ENCODE measurements at regions not wholly inside any gene's neighbourhood (a gene's known extent, or its start where the extent isn't known, plus 50 kb on each side); places are given as distances from the start of the nearest gene placed in this dataset.

DNA sequence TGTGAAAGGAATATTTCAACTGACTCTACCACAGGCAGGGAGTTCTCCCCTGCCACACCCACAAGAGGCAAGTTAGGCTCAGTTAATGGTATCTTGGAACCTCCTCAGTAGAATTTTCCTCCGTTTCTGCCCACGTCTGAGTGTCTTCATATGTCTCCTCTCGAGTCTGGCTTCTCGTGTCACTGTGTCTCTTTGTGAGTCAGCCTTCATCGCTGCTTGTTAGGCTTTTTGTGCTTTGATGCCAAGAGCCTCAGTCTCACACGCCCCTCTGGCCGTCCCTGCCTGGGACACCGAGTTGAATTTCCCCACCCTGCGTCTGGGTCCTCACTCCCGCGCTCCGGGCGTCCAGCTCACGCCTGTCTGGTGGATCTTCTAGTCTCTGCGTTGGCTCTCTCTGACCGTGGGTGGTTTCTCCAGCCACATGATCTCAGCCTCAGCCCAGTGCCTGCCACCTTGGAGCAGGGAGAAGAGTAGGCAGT is 125.7 kb upstream of the GADD45A start:
- DNase-seq: peak in 39 of 58 donors; percentile 6 to 55 (median 23)

- no peak for DNase-seq
Measured at GRCh38 chr1:67560580-67561255, 124.3 kb upstream of the GADD45A start.

DNA sequence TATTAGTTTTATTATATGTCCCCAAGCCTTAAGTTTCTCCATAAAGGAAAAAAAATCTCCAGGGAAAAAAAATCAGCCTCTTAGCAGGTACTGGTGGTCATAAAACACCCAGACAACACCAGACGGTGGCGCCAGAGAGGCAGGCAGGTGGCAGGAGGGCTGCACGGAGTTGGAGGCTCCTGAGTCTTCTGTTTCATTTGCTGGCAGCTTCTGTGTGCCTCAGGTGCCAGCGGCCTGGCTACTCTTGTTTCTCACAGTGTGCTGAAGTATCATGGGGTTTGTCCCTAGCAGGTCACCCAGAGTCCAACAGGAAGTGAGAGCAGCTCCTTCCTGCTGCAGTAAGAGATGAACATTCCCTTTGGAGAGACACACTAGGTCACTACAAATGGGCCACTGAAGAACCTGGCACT is 123.3 kb upstream of the GADD45A start:
- DNase-seq: peak in 45 of 58 donors; percentile 3 to 72 (median 22)

GRCh38 chr1:67563684-67564083 is 121.3 kb upstream of the GADD45A start:
- no peak for DNase-seq

DNA sequence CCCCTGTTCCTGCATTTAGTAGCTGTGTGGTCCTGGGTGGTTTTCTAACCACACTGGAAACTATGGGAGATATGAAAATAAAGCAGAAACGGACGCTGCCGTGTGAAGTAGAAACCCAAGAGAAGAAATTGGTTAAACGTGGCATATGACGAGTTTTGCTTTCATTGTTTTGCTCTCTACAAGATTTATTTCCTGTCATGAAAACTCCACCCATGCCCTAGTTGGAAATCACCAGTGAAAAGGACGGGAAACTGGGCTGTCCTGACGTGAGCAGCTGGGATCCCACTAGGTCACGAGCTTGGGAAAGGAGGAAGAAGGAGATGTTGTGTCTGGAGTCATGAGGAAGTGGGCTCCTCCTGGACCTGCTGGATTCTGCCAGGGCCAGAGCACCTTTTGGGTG is 120.8 kb upstream of the GADD45A start:
- no peak for DNase-seq

GRCh38 chr1:67566803-67567377 is 118.1 kb upstream of the GADD45A start:
- no peak for DNase-seq

DNA sequence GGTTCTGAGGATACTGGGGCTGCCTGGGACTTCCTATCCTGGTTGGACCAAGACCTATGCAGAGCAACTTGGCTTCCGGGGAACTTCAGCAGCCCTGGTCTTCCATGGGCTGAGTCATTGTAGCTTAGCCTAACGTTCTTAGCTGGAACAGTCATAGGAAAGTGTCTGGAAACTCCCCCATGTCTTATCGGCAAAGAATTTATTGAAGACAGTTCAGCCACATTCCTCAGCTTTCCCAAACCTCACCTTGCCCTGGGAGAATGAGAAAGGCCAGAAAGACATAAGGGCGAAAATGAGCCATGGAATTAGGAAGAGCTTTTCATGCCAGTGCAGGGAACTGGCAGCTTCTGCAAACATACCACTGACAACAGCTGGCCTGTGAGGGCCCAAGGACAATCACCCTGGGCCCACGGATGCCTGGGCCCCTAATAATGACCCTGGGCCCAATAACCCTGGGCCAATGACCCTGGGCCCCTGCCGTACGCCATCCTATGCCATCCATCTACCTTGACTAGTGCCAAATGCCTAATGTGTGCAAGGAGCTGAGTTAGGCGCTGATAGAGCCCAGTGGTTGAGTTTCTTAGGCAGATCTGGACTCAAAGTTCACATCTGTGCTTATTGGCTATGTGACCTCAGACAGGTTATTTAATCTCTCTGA is 114.4 kb upstream of the GADD45A start:
- DNase-seq: no peak

GRCh38 chr1:67571406-67571805 is 113.6 kb upstream of the GADD45A start:
- DNase-seq: no peak

- DNase-seq: no peak
Measured at GRCh38 chr1:67571901-67572593, 113.0 kb upstream of the GADD45A start.

DNA sequence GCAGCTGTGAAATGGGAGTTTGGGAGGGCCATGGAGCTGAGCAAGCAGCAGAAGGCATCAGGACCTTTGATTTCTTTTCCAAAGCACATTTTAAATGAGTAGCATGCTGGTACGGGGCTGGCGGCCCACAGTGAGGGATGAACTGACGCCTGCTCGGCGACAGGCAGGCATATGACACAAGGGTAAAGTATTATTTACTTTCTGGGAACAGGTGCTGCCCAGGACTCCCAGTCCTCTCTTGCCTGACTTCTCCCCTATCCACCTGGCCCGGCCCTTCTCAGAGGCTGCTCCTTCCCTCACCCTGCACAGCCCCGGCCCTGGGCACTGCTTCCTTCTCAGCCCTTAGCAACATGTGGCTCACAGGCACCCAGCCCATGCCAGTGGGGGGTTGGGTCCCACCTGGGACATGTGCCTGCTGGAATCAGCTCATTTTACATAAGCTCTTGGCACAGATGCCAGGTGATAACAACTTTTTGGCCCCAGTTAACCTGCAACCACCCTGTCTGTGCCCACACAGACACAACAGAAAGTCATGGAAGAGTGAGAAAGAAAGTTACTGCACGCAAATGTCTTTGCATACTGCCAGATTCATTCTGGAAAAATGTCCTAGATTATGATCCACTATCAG is 112.3 kb upstream of the GADD45A start:
- DNase-seq: no peak

DNA sequence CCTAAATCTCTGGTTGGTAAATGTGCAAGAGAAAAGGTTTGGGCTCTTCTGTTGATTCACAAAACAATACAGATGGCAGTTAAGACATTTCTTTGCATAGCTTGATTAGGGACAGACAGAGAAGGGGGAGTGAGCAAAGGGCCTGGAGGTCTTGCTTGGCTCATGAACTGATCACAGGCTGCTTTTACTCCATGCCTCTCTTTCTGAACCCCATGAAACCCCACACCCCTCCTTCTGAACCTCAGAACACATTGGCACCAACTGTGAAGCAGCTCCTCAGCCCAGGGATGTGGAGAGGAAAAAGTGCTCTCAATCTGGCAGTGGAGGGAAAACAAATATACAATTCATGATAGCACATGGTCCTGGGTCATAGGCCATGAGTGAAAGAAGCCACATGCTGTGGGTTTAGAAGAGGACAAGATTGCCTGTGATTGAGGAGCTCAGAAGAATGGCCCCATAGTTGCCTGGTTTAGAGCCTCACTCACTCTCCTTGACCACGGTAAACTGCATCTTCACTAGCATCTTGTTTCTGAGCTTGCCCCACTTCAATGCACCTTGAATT is 111.6 kb upstream of the GADD45A start:
- no peak for DNase-seq

- no peak for DNase-seq
Measured at GRCh38 chr1:67574221-67574620, 110.8 kb upstream of the GADD45A start.

DNA sequence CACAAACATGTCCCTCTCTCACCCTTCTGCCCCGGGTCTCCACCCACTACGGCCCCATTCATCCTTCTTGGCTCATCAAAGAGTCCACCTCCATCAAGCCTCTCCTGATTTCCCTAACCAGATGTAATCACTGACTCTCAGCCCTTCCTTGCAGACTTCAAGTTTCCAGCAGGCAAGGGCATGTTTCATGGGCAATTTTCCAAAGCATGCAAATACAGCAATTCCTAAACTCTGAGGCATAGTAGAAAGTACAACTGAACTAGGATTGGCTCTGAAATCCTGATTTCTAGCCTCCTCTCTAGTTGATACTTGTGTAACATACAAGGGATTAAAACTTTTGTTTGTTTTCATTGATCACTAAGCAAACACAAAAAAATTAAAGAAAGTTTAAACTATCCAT is 109.1 kb upstream of the GADD45A start:
- DNase-seq: no peak

DNA sequence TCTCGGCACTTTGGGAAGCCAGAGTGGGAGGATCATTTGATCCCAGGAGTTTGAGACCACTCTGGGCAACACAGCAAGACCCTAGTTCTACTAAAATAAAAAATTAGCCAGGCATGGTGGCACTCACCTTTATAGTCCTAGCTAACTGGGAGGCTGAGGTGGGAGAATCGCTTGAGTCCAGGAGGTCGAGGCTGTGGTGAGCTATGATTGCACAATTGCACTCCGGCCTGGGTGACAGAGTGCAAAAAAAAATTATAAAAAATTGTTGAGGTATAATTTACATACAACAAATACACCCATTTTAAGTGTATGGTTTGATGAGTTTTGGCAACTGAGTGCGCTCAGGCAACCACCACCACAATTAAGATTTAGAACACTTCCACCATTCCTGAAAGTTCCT is 108.5 kb upstream of the GADD45A start:
- no peak for DNase-seq

DNA sequence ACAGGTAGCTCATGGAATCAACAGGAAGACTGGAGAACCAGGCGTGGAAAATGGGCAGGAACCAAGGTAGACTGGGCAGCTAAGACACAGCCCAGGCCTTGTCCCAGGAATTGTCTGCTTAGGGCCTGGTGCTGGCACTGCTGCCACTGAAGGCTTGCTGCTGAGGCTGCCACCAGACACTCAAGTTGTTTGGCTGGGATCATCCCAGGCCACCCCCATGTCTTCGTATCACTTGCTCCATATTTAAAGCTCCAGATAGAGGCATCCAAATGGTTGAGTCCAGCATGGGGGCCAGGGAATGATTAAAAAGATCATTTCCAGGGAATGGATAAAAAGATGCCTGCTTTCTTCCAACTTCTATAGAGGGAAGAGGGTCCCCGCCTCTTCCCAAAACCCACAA is 107.4 kb upstream of the GADD45A start:
- no peak for DNase-seq

GRCh38 chr1:67578397-67579020 is 106.5 kb upstream of the GADD45A start:
- DNase-seq: no peak

DNA sequence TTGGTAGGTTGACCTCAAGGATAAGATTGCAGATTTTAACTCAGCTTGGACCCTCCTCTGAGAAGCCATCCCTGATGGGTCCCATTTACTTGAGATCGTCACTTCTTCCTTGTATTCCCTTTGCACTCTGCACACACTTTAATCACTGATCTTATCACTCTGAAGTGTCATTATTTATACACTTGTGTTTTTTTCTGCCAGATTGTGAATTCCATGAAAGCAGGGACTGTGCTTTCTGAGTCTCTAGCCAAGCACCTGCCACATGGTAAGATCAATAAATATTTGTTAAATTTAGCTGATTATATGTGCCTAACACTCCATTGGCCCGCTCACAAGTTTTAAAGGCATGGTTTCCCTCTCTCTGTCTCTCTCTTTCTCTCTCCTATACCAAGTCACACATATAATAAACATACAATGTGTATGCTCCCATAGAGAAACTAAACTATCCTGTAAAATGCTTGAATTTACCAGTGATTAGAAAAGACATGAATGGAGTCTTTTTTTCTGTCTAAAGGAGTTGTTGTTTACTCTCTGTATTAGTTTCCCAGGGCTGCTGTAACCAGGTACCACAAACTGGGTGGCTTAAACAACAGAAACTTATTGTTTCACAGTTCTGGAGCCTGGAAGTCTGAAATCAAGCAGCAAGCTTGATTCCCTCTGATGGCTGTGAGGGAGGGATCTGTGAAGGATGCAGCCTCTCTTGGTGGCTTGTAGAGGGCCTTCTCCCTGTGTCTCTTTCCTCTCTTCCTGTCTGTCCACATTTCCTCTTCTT is 105.2 kb upstream of the GADD45A start:
- no peak for DNase-seq

DNA sequence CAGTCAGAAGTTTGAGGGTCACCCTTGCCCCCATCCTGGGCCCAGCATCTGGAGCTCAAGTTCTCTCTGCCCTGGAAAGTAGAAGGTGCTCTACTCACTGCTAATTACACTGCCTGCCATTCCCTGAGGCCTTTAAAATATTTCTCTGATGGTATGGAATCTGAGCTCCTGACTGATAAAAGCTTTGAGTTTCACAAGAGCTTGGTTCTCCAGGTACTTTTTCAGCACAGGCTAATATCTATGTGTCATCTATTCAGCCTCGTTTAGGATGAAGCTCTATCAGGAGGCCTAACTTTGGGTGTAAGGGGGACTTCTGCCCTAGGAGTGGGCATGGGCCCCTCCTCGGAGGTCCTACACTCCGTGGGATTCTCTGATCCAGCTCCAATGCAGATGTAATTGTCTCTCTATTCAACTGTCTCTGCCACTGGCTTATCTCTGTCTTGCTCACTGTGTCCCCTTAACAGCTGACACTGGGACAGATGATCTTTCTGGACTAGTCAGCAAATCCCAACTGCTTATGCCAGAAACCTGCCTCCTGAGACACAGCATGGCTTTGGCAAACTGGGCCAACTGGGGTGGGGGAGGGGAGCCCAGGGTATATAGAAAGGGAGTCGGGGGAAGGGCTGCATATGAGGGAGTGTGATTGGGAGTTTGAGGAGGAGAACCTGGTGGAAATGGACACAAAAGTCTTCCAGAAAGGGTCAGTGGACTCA is 104.2 kb upstream of the GADD45A start:
- DNase-seq: no peak
